Ishikawa (cell line): ENCODE measurements at regions not wholly inside any gene's neighbourhood (a gene's known extent, or its start where the extent isn't known, plus 50 kb on each side); places are given as distances from the start of the nearest gene placed in this dataset.

ENCODE experiments used
- CEBPB ChIP-seq: IDR thresholded peaks from 2 replicates; pipeline ENCODE4 v1.6.1; 2012
- CREB1 ChIP-seq: IDR thresholded peaks from 2 replicates; pipeline ENCODE4 v1.6.1; 2012; ENCODE audit warnings: low read depth
- EGR1 ChIP-seq: IDR thresholded peaks from 2 replicates; pipeline ENCODE4 v1.6.1; 2012
- EP300 ChIP-seq: IDR thresholded peaks from 2 replicates; pipeline ENCODE4 v1.6.1; 2012; ENCODE audit warnings: borderline replicate concordance
- FOXM1 ChIP-seq: IDR thresholded peaks from 2 replicates; pipeline ENCODE4 v1.6.1; 2012; ENCODE audit warnings: low read depth, borderline replicate concordance
- NFIC ChIP-seq: IDR thresholded peaks from 2 replicates; pipeline ENCODE4 v1.6.1; 2012
- RAD21 ChIP-seq: IDR thresholded peaks from 2 replicates; pipeline ENCODE4 v1.6.1; 2012; ENCODE audit warnings: low read depth
- TAF1 ChIP-seq: IDR thresholded peaks from 2 replicates; pipeline ENCODE4 v1.6.1; 2012; ENCODE audit warnings: low read depth, mild to moderate bottlenecking
- TCF12 ChIP-seq: IDR thresholded peaks from 2 replicates; pipeline ENCODE4 v1.6.1; 2012; ENCODE audit warnings: low read depth
- TEAD4 ChIP-seq: IDR thresholded peaks from 2 replicates; pipeline ENCODE4 v1.6.1; 2012
- YY1 ChIP-seq: IDR thresholded peaks from 2 replicates; pipeline ENCODE4 v1.6.1; 2012; ENCODE audit warnings: low read depth
- ZBTB7A ChIP-seq: IDR thresholded peaks from 2 replicates; pipeline ENCODE4 v1.6.1; 2012; ENCODE audit warnings: low read depth
- TF ChIP-seq, protein P1 (sequence below): IDR thresholded peaks from 2 replicates; pipeline ENCODE4 v1.6.1; 2012
- TF ChIP-seq, protein P2 (sequence below): IDR thresholded peaks from 2 replicates; pipeline ENCODE4 v1.6.1; 2012
- TF ChIP-seq, protein P3 (sequence below): IDR thresholded peaks from 2 replicates; pipeline ENCODE4 v1.6.1; 2012; ENCODE audit warnings: low read depth, mild to moderate bottlenecking

DNA sequence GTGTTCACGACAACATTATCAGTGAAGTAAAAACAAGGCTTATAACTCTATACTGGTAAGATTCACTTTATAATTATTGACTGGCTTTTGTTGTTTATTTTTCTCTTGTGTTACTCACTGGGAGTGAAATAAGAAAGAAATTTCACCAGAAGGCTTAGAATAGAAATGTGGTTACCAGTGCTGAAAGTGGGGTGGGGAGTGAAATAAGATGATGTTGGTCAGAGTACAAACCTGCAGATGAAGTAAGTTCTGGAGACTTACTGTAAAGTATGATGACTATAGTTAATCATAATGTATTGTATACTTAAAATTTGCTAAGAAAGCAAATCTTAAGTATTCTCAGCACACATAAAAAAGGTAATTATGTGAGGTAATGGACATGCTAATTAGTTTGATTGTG, 198.4 kb downstream of the KLHL28 start:
- TF ChIP-seq, protein P1, sequence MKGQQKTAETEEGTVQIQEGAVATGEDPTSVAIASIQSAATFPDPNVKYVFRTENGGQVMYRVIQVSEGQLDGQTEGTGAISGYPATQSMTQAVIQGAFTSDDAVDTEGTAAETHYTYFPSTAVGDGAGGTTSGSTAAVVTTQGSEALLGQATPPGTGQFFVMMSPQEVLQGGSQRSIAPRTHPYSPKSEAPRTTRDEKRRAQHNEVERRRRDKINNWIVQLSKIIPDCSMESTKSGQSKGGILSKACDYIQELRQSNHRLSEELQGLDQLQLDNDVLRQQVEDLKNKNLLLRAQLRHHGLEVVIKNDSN: no peak
- no peak for TF ChIP-seq TEAD4
- no peak for TF ChIP-seq FOXM1
- no peak for TF ChIP-seq CEBPB
- no peak for TF ChIP-seq RAD21
- no peak for TF ChIP-seq EGR1
- TF ChIP-seq EP300: no peak
- TF ChIP-seq, protein P2, sequence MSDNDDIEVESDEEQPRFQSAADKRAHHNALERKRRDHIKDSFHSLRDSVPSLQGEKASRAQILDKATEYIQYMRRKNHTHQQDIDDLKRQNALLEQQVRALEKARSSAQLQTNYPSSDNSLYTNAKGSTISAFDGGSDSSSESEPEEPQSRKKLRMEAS: no peak
- no peak for TF ChIP-seq YY1
- no peak for TF ChIP-seq TCF12

DNA sequence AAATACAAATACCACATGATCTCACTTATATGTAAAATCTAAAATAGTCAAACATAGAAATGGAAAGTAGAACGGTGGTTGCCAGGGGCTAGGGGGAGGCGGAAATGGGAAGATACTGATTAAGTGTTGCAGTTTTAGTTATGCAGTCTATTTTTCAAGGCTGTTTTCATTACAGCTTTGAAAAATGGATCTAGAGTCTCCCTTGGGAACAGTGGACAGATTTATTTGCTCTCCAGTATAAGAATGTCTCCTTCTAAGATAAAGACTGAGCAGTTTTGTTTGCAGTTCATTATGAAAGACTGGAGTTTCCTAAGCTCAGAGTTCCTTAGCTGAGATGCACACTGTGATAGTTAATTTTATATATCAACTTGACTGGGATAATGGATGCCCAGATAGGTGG, 202.5 kb downstream of the KLHL28 start:
- no peak for TF ChIP-seq EP300
- no peak for TF ChIP-seq CEBPB
- no peak for TF ChIP-seq RAD21
- no peak for TF ChIP-seq TAF1
- TF ChIP-seq TCF12: no peak
- TF ChIP-seq, protein P2: no peak
- no peak for TF ChIP-seq EGR1
- no peak for TF ChIP-seq CREB1

DNA sequence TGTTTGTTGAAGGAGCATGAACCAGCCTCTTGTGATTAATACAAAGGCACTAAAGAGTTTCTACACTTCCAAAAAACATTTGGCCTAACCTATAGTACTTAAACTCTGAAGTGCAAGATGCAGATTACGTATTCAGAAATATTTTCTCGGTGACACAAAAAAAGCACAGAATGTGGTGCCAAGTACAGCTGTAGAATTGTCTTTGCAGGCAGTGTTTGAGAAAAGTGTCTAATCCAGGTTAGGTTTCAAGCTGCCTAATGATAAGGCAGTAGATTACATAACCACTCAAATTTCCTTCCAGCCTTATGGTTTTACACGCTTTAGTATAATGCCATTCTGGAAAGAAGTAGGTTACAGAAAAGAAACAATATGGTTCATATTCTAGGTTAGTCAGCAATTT, 205.2 kb downstream of the KLHL28 start:
- TF ChIP-seq, protein P1: no peak
- TF ChIP-seq NFIC: no peak
- TF ChIP-seq TEAD4: no peak
- TF ChIP-seq FOXM1: no peak
- TF ChIP-seq YY1: no peak
- TF ChIP-seq CREB1: no peak
- TF ChIP-seq EP300: no peak
- TF ChIP-seq RAD21: no peak
- TF ChIP-seq TCF12: no peak
- TF ChIP-seq, protein P2: no peak
- no peak for TF ChIP-seq TAF1
- TF ChIP-seq, protein P3, sequence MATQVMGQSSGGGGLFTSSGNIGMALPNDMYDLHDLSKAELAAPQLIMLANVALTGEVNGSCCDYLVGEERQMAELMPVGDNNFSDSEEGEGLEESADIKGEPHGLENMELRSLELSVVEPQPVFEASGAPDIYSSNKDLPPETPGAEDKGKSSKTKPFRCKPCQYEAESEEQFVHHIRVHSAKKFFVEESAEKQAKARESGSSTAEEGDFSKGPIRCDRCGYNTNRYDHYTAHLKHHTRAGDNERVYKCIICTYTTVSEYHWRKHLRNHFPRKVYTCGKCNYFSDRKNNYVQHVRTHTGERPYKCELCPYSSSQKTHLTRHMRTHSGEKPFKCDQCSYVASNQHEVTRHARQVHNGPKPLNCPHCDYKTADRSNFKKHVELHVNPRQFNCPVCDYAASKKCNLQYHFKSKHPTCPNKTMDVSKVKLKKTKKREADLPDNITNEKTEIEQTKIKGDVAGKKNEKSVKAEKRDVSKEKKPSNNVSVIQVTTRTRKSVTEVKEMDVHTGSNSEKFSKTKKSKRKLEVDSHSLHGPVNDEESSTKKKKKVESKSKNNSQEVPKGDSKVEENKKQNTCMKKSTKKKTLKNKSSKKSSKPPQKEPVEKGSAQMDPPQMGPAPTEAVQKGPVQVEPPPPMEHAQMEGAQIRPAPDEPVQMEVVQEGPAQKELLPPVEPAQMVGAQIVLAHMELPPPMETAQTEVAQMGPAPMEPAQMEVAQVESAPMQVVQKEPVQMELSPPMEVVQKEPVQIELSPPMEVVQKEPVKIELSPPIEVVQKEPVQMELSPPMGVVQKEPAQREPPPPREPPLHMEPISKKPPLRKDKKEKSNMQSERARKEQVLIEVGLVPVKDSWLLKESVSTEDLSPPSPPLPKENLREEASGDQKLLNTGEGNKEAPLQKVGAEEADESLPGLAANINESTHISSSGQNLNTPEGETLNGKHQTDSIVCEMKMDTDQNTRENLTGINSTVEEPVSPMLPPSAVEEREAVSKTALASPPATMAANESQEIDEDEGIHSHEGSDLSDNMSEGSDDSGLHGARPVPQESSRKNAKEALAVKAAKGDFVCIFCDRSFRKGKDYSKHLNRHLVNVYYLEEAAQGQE: no peak

DNA sequence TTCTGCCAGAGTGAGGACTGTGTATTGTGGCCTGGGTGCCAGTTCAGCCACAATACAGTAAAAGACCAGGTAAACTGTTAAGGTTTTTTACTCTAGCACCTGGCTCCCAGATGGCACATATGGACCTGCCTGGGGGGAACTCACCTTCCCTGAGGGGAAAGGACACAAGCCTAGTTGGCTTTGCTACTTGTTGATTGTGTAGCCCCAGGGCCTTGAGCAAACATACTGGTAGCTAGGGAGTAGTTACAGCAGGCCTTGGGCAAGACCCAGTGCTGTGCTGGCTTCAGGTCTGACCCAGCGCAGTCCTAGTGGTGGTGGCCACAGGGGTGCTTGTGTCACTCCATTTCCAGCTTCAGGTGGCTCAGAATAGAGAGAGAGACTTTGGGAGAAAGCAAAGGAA, 216.4 kb downstream of the KLHL28 start:
- TF ChIP-seq FOXM1 (no peak), EGR1 (no peak), RAD21 (no peak), CREB1 (no peak), ZBTB7A (no peak), EP300 (no peak), YY1 (no peak), NFIC (no peak), CEBPB (no peak), TEAD4 (no peak), TCF12 (no peak), TAF1 (no peak)
- TF ChIP-seq, protein P3: no peak
- TF ChIP-seq, protein P2: no peak
- TF ChIP-seq, protein P1: no peak

DNA sequence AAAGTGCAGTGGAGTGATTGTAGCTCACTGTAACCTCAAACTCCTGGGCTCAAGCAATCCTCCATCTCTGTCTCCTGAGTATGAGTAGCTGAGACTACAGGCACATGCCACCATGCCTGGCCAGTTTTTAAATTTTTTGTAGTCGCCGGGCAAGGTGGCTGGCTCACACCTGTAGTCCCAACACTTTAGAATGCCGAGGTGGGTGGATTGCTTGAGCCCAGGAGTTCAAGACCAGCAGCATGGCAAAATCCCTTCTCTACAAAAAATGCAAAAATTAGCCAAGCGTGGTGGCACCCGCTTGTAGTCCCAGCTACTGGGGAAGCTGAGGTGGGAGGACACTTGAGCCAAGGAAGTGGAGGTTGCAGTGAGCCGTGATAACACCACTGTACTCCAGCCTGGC, 219.5 kb downstream of the KLHL28 start:
- no peak for TF ChIP-seq TCF12
- TF ChIP-seq, protein P1: no peak
- TF ChIP-seq, protein P3: no peak
- TF ChIP-seq TEAD4: no peak
- no peak for TF ChIP-seq FOXM1
- TF ChIP-seq YY1: no peak
- TF ChIP-seq CREB1: no peak
- TF ChIP-seq RAD21: no peak
- TF ChIP-seq NFIC: no peak
- TF ChIP-seq TAF1: no peak
